KMS-11 (cell line): ENCODE measurements at regions not wholly inside any gene's neighbourhood (a gene's known extent, or its start where the extent isn't known, plus 50 kb on each side); places are given as distances from the start of the nearest gene placed in this dataset.

Source experiments
- H2AFZ ChIP-seq: fragments of 200-600 bp; sonication (generic); 2 replicates; pipeline ENCODE4 v1.6.1; 2016; ENCODE audit warnings: antibody characterized with exemption, mixed run types, low read depth
- H3K27ac ChIP-seq: fragments of 200-600 bp; sonication (generic); 2 replicates; pipeline ENCODE4 v1.6.1; 2016; ENCODE audit warnings: mild to moderate bottlenecking, mixed run types
- H3K27me3 ChIP-seq: fragments of 200-600 bp; sonication (generic); 2 replicates; pipeline ENCODE4 v1.6.1; 2017; ENCODE audit warnings: mild to moderate bottlenecking, low read depth, mixed run types, moderate library complexity; ENCODE audit not compliant: insufficient read depth
- H3K36me3 ChIP-seq: fragments of 200-600 bp; sonication (generic); 2 replicates; pipeline ENCODE4 v1.6.1; 2017; ENCODE audit warnings: mild to moderate bottlenecking, mixed run types; ENCODE audit not compliant: insufficient read depth
- H3K4me1 ChIP-seq: fragments of 200-600 bp; sonication (generic); 2 replicates; pipeline ENCODE4 v1.6.1; 2016; ENCODE audit warnings: mild to moderate bottlenecking, low read depth, mixed run types; ENCODE audit not compliant: poor library complexity, severe bottlenecking
- H3K4me2 ChIP-seq: fragments of 200-600 bp; sonication (generic); 2 replicates; pipeline ENCODE4 v1.7.0; 2016; ENCODE audit warnings: mild to moderate bottlenecking, mixed run types
- H3K4me3 ChIP-seq: fragments of 200-600 bp; sonication (generic); IDR thresholded peaks from 2 replicates; pipeline ENCODE4 v1.6.1; 2017; ENCODE audit warnings: low read depth, low read length, mixed read lengths; ENCODE audit not compliant: insufficient read depth
- H3K79me2 ChIP-seq: fragments of 200-600 bp; sonication (generic); 2 replicates; pipeline ENCODE4 v1.6.1; 2016; ENCODE audit warnings: low read depth, mixed run types; ENCODE audit not compliant: insufficient read depth
- H3K9ac ChIP-seq: fragments of 200-600 bp; sonication (generic); 2 replicates; pipeline ENCODE4 v1.6.1; 2016; ENCODE audit warnings: mild to moderate bottlenecking, mixed run types
- H4K20me1 ChIP-seq: fragments of 200-600 bp; sonication (generic); 2 replicates; pipeline ENCODE4 v1.6.1; 2016; ENCODE audit warnings: mild to moderate bottlenecking, mixed run types; ENCODE audit not compliant: insufficient read depth
- TF ChIP-seq, protein P1 (sequence below): fragments of 200-600 bp; sonication (generic); conservative IDR thresholded peaks from 2 replicates; pipeline ENCODE4 v1.6.1; 2017; ENCODE audit warnings: low read depth, mild to moderate bottlenecking, antibody characterized with exemption, low read length, moderate library complexity, mixed read lengths

DNA sequence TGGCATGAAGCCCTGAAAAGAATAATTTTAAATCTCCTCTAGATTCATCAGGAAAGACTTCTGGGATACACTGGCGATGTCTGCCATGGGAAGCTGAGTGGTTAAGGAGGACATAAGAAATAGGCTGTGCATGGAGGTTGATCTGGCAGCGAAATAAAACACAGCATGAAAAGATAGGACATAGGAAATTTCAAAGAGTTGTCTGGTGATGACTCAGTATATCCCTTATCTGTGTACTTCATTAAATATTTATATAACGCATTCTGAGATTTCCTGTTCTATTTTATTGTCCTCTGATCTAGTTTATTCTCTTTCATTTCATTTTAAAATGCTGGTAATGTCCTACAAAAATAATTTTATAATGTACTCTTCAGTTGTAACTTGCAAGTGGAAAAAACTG lies 1337.3 kb upstream of the DDX18 start:
- Histone ChIP-seq H2AFZ (no peak overlapping the region), H3K36me3 (no peaks in the 10 kb centered on the region), H3K4me1 (no peaks in the 10 kb centered on the region), H3K9ac (no peak overlapping the region), H3K27ac (no peak overlapping the region), H3K4me2 (no peak overlapping the region), H3K27me3 (no peaks in the 10 kb centered on the region), H3K79me2 (no peaks in the 10 kb centered on the region), H4K20me1 (no peaks in the 10 kb centered on the region), H3K4me3 (no peak overlapping the region)
- TF ChIP-seq, protein P1, sequence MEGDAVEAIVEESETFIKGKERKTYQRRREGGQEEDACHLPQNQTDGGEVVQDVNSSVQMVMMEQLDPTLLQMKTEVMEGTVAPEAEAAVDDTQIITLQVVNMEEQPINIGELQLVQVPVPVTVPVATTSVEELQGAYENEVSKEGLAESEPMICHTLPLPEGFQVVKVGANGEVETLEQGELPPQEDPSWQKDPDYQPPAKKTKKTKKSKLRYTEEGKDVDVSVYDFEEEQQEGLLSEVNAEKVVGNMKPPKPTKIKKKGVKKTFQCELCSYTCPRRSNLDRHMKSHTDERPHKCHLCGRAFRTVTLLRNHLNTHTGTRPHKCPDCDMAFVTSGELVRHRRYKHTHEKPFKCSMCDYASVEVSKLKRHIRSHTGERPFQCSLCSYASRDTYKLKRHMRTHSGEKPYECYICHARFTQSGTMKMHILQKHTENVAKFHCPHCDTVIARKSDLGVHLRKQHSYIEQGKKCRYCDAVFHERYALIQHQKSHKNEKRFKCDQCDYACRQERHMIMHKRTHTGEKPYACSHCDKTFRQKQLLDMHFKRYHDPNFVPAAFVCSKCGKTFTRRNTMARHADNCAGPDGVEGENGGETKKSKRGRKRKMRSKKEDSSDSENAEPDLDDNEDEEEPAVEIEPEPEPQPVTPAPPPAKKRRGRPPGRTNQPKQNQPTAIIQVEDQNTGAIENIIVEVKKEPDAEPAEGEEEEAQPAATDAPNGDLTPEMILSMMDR, result no peak

DNA sequence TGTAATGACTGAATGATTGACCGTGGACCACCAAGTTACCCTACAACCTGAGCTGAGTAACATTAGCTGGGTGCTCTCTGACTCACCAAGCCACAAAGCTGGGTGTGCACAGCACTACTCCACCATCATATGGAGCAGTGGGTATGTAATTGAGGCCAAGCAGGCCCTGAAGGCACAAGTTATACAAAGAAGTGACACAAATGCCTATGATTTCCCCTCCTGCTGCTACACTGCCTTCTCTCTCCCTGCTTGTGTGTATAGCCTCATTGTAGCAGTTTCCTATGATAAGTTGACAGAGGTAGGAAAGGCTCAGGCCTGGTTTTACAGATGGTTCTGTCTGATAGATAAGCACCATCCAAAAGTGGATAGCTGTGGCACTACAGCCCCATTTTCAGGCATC lies 1327.2 kb upstream of the DDX18 start:
- Histone ChIP-seq H3K27me3 (no peaks in the 10 kb centered on the region), H3K36me3 (no peaks in the 10 kb centered on the region), H4K20me1 (no peaks in the 10 kb centered on the region), H3K79me2 (no peaks in the 10 kb centered on the region), H3K4me2 (no peak overlapping the region), H3K27ac (no peak overlapping the region), H3K9ac (no peak overlapping the region), H3K4me1 (no peaks in the 10 kb centered on the region), H2AFZ (no peak overlapping the region), H3K4me3 (no peak overlapping the region)
- TF ChIP-seq, protein P1, result no peak

DNA sequence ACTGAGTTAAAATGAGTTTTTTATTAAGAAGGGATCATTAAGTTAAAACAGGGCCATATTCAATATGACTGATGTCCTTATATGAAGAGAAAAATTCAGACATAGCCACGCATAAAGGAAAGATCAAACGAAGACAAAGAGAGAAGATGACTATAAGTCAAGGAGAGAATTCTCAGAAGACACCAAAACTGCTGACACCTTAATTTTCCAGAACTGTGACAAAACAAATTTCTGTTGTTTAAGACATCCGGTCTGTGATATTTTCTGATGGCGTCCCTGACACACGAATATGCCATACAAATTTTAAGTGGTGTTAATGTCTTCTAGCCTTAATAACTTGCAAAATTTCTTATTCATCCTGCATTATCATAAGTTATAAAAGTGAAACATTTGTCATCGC lies 1325.2 kb upstream of the DDX18 start:
- Histone ChIP-seq H3K9ac (no peak overlapping the region), H3K79me2 (no peaks in the 10 kb centered on the region), H3K4me3 (no peak overlapping the region), H3K4me2 (no peak overlapping the region), H3K4me1 (no peaks in the 10 kb centered on the region), H4K20me1 (no peaks in the 10 kb centered on the region), H3K27me3 (no peaks in the 10 kb centered on the region), H2AFZ (no peak overlapping the region), H3K27ac (no peak overlapping the region), H3K36me3 (no peaks in the 10 kb centered on the region)
- TF ChIP-seq, protein P1, result no peak

DNA sequence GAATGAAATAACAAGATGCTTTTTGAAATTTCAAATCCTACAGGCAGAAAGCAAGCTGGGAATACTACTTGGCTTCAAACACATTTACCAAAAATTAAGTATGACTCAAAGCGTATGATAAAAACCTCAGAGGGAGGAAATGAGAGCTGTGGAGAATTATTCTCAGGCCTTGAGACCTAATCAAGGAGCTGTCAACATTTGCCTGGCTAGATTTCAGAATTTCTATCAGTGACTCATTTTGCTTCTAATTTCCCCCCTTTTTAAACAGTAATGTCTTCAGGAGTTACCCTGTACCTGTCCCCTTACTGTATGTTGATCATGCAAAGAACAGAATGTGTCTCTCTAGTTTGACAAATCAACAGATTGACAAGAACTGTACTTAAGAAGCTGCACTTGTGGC lies 1324.5 kb upstream of the DDX18 start:
- no peak overlapping the region for H3K27ac ChIP-seq
- no peak overlapping the region for H2AFZ ChIP-seq
- H3K9ac ChIP-seq, result no peak overlapping the region
- no peaks in the 10 kb centered on the region for H3K4me1 ChIP-seq
- no peaks in the 10 kb centered on the region for H3K27me3 ChIP-seq
- TF ChIP-seq, protein P1, result no peak
- H4K20me1 ChIP-seq, result no peaks in the 10 kb centered on the region
- no peaks in the 10 kb centered on the region for H3K79me2 ChIP-seq
- no peak overlapping the region for H3K4me2 ChIP-seq
- H3K4me3 ChIP-seq, result no peak overlapping the region
- H3K36me3 ChIP-seq, result no peaks in the 10 kb centered on the region
